HepG2 (cell line): ENCODE measurements at regions not wholly inside any gene's neighbourhood (a gene's known extent, or its start where the extent isn't known, plus 50 kb on each side); places are given as distances from the start of the nearest gene placed in this dataset.

ENCODE experiments used
- ATAC-seq: fragments of 200-7000 bp; cut with Tn5 transposase; 3 replicates; pipeline ENCODE4 v1.9.1; 2020; ENCODE audit warnings: mild to moderate bottlenecking, moderate library complexity
- BruUV-seq: library from RNA; stranded (reverse); fragments of 400-500 nt; replicated peaks from 2 replicates; lab custom pipeline; 2021; lab: Mats Ljungman, UMichigan
- CTCF ChIA-PET: fragments of 300-600 bp; formaldehyde crosslinking; extraction: SDS; loops from one replicate; lab custom pipeline; 2021; ENCODE audit warnings: low total read pairs, inconsistent platforms, low intra/inter-chr PET ratio; lab: Yijun Ruan, JAX
- POLR2A ChIA-PET: fragments of 350-600 bp; sonication (Branson Sonifier 250); formaldehyde crosslinking; loops from one replicate; lab custom pipeline; 2020; ENCODE audit warnings: antibody characterized with exemption, inconsistent platforms; lab: Yijun Ruan, JAX
- DNase-seq: peaks from one replicate; pipeline ENCODE4 v3.0.0-alpha.2; 2015; ENCODE audit warnings: low spot score
- FAIRE-seq: peaks from 3 replicates; lab custom pipeline; 2011; peaks lifted over from hg19 to GRCh38; lab: Jason Lieb, UNC
- H2AFZ ChIP-seq: one replicate; pipeline ENCODE4 v1.6.1; 2011; ENCODE audit warnings: low read length, inconsistent platforms
- H3K27ac ChIP-seq: fragments of 300-600 bp; 3 replicates; pipeline ENCODE4 v1.8.0; 2011; ENCODE audit warnings: mixed run types, mild to moderate bottlenecking, mixed read lengths, low read length, inconsistent platforms; ENCODE audit not compliant: insufficient read depth; ENCODE audit errors: extremely low read length
- H3K27me3 ChIP-seq, 2 experiments: fragments of 200-600 bp in 1 of 2; 2 replicates in 1 of 2; 3 replicates in 1 of 2; pipeline versions ENCODE4 v1.6.0 to v1.8.0; 2011; ENCODE audit warnings: low read length in 2 of 2, mild to moderate bottlenecking in 2 of 2, moderate library complexity in 2 of 2, inconsistent platforms in 1 of 2; ENCODE audit not compliant: insufficient read depth in 2 of 2, control insufficient read depth in 1 of 2
- H3K36me3 ChIP-seq, 2 experiments: fragments of 200-600 bp in 1 of 2; replicated peaks in 1 of 2; 2 replicates in 1 of 2; 3 replicates in 1 of 2; pipeline versions ENCODE4 v1.5.1 to v1.8.0; 2011; ENCODE audit warnings: low read length in 2 of 2, inconsistent platforms in 1 of 2; ENCODE audit not compliant: insufficient read depth in 2 of 2, control insufficient read depth in 1 of 2
- H3K4me1 ChIP-seq: 2 replicates; pipeline ENCODE4 v1.5.1; 2012; ENCODE audit warnings: low read length, inconsistent platforms; ENCODE audit not compliant: insufficient read depth
- H3K4me2 ChIP-seq: 2 replicates; pipeline ENCODE4 v1.6.0; 2011; ENCODE audit warnings: low read depth, low read length, inconsistent platforms
- H3K4me3 ChIP-seq, 3 experiments: fragments of 200-600 bp in 1 of 3; sonication (generic), shearing (Covaris generic) in 1 of 3; replicated peaks in 1 of 3; 2 replicates each; pipeline ENCODE4 v1.5.1; 2011 to 2016; ENCODE audit warnings: low read length in 3 of 3, inconsistent platforms in 2 of 3, low read depth in 2 of 3, mild to moderate bottlenecking in 2 of 3, control low read depth in 1 of 3, mixed read lengths in 1 of 3; ENCODE audit not compliant: insufficient read depth in 1 of 3
- H3K79me2 ChIP-seq: one replicate; pipeline ENCODE4 v1.6.1; 2011; ENCODE audit warnings: low read length, inconsistent platforms; ENCODE audit not compliant: insufficient read depth
- H3K9ac ChIP-seq: 2 replicates; pipeline ENCODE4 v1.6.0; 2011; ENCODE audit warnings: mild to moderate bottlenecking, low read depth, low read length, inconsistent platforms; ENCODE audit not compliant: insufficient read depth
- H3K9me3 ChIP-seq: 2 replicates; pipeline ENCODE4 v1.5.1; 2012; ENCODE audit warnings: mild to moderate bottlenecking, low read length
- H4K20me1 ChIP-seq: 2 replicates; pipeline ENCODE4 v1.6.0; 2011; ENCODE audit warnings: inconsistent platforms, mild to moderate bottlenecking, low read length, moderate library complexity; ENCODE audit not compliant: insufficient read depth
- ATRX ChIP-seq: sonication (generic); formaldehyde crosslinking; IDR thresholded peaks from 2 replicates; pipeline ENCODE4 v1.4.0; 2020; ENCODE audit warnings: missing genetic modification reagents, borderline replicate concordance
- CBX2 ChIP-seq, 2 experiments: fragments of 200-600 bp in 1 of 2; sonication (generic); formaldehyde crosslinking in 1 of 2; IDR thresholded peaks; 2 replicates each; pipeline versions ENCODE4 v1.7.0 to v1.8.1; 2018 to 2022; ENCODE audit warnings: low read depth in 2 of 2, low read length in 1 of 2, mild to moderate bottlenecking in 1 of 2, missing genetic modification reagents in 1 of 2
- DPF2 ChIP-seq: sonication (generic); formaldehyde crosslinking; IDR thresholded peaks from 2 replicates; pipeline ENCODE4 v1.4.0; 2020; ENCODE audit warnings: mild to moderate bottlenecking, low read depth, missing genetic modification reagents, borderline replicate concordance
- FOSL1 ChIP-seq: sonication (generic); formaldehyde crosslinking; IDR thresholded peaks from 2 replicates; pipeline ENCODE4 v1.9.0; 2021; ENCODE audit warnings: missing genetic modification reagents, borderline replicate concordance
- KLF15 ChIP-seq: sonication (generic); formaldehyde crosslinking; IDR thresholded peaks from 2 replicates; pipeline ENCODE4 v1.8.1; 2023; ENCODE audit warnings: borderline replicate concordance, mild to moderate bottlenecking, inconsistent platforms, missing genetic modification reagents, mixed read lengths
- MAZ ChIP-seq, 2 experiments: sonication (generic) in 1 of 2; formaldehyde crosslinking in 1 of 2; IDR thresholded peaks; 2 replicates each; pipeline versions ENCODE4 v1.5.0 to v1.6.1; 2012 to 2020; ENCODE audit warnings: low read depth in 2 of 2, mild to moderate bottlenecking in 2 of 2, borderline replicate concordance in 1 of 2, improper control_type of control experiment in 1 of 2, low read length in 1 of 2, missing genetic modification reagents in 1 of 2, moderate library complexity in 1 of 2
- NFIB ChIP-seq: sonication (generic); formaldehyde crosslinking; IDR thresholded peaks from 2 replicates; pipeline ENCODE4 v1.9.0; 2021; ENCODE audit warnings: missing genetic modification reagents, mild to moderate bottlenecking, borderline replicate concordance
- PAF1 ChIP-seq: IDR thresholded peaks from 2 replicates; pipeline ENCODE4 v1.6.1; 2016; ENCODE audit warnings: missing genetic modification reagents, missing compliant biosample characterization
- RFX5 ChIP-seq: IDR thresholded peaks from 2 replicates; pipeline ENCODE4 v1.6.1; 2011; ENCODE audit warnings: low read depth, low read length, improper control_type of control experiment
- SALL2 ChIP-seq: sonication (generic); formaldehyde crosslinking; IDR thresholded peaks from 2 replicates; pipeline ENCODE4 v1.8.1; 2023; ENCODE audit warnings: mild to moderate bottlenecking, missing genetic modification reagents, inconsistent platforms
- SIN3A ChIP-seq: IDR thresholded peaks from 2 replicates; pipeline ENCODE4 v1.6.1; 2011; ENCODE audit warnings: low read depth, mild to moderate bottlenecking, control low read depth, low read length, borderline replicate concordance
- SIX1 ChIP-seq: sonication (generic); formaldehyde crosslinking; IDR thresholded peaks from 2 replicates; pipeline ENCODE4 v1.4.0; 2020; ENCODE audit warnings: missing genetic modification reagents, borderline replicate concordance
- ZBTB7A ChIP-seq: sonication (generic); formaldehyde crosslinking; IDR thresholded peaks from 2 replicates; pipeline ENCODE4 v1.8.0; 2022; ENCODE audit warnings: mild to moderate bottlenecking, missing genetic modification reagents
- ZBTB7B ChIP-seq: sonication (generic); formaldehyde crosslinking; IDR thresholded peaks from 2 replicates; pipeline ENCODE4 v1.4.0; 2020; ENCODE audit warnings: missing genetic modification reagents
- ZNF777 ChIP-seq: sonication (generic); formaldehyde crosslinking; IDR thresholded peaks from 2 replicates; pipeline ENCODE4 v1.4.0; 2020; ENCODE audit warnings: missing genetic modification reagents
- WGBS: methylation state at CpG from one replicate; pipeline ENCODE4 v1.1.6; 2017; ENCODE audit warnings: low lambda C conversion rate; 5-methylcytosine and 5-hydroxymethylcytosine counted together
- in situ Hi-C: cut with HindIII; loops from 2 replicates; pipeline ENCODE4 v1.10.0; 2017; ENCODE audit warnings: low pct_unique_long_range_greater_than_20kb; ENCODE audit not compliant: extremely low pct_ligation_motif_present
- intact Hi-C: fragments of 100-400 bp; cut with micrococcal nuclease; formaldehyde crosslinking; loops from one replicate; pipeline ENCODE4 v1.10.0; 2022; ENCODE audit not compliant: unreplicated experiment
- TF ChIP-seq, protein P1 (sequence below): sonication (generic); formaldehyde crosslinking; IDR thresholded peaks from 2 replicates; pipeline ENCODE4 v1.5.0; 2020; ENCODE audit warnings: mild to moderate bottlenecking, missing genetic modification reagents, moderate library complexity
- TF ChIP-seq, protein P2 (sequence below): sonication (generic); formaldehyde crosslinking; IDR thresholded peaks from 2 replicates; pipeline ENCODE4 v1.4.0; 2020; ENCODE audit warnings: missing genetic modification reagents, mild to moderate bottlenecking, borderline replicate concordance
- TF ChIP-seq, protein P3 (sequence below): sonication (generic); formaldehyde crosslinking; IDR thresholded peaks from 2 replicates; pipeline ENCODE4 v1.5.0; 2020; ENCODE audit warnings: missing genetic modification reagents, mild to moderate bottlenecking, borderline replicate concordance

- WGBS, result 30% methylated on average over 8 of the region's 9 CpGs
- FAIRE-seq (no peak), ATAC-seq (no peak), DNase-seq (no peak)
- no peak overlapping the region for H3K4me2 ChIP-seq
- ChIA-PET CTCF (no interaction called here), POLR2A (no interaction called here)
- H4K20me1 ChIP-seq, result no peaks in the 10 kb centered on the region
- H2AFZ ChIP-seq, result no peak overlapping the region
- no peaks in the 10 kb centered on the region for H3K9me3 ChIP-seq
- no peak overlapping the region for H3K9ac ChIP-seq
- H3K36me3 ChIP-seq, result no peaks in the 10 kb centered on the region
- no peaks in the 10 kb centered on the region for H3K79me2 ChIP-seq
- H3K27ac ChIP-seq, result no peak overlapping the region
- H3K4me1 ChIP-seq, result no peaks in the 10 kb centered on the region
- intact Hi-C loops, result no loop called here
- no peak overlapping the region for H3K4me3 ChIP-seq
- no TSS peak for BruUV-seq
- in situ Hi-C loops, result no loop called here
- peaks cover 2 to 24% of the 10 kb centered on the region in 2 experiments for H3K27me3 ChIP-seq
- no peak for TF ChIP-seq ATRX (CRISPR knock-in tag)
- TF ChIP-seq, protein P1, sequence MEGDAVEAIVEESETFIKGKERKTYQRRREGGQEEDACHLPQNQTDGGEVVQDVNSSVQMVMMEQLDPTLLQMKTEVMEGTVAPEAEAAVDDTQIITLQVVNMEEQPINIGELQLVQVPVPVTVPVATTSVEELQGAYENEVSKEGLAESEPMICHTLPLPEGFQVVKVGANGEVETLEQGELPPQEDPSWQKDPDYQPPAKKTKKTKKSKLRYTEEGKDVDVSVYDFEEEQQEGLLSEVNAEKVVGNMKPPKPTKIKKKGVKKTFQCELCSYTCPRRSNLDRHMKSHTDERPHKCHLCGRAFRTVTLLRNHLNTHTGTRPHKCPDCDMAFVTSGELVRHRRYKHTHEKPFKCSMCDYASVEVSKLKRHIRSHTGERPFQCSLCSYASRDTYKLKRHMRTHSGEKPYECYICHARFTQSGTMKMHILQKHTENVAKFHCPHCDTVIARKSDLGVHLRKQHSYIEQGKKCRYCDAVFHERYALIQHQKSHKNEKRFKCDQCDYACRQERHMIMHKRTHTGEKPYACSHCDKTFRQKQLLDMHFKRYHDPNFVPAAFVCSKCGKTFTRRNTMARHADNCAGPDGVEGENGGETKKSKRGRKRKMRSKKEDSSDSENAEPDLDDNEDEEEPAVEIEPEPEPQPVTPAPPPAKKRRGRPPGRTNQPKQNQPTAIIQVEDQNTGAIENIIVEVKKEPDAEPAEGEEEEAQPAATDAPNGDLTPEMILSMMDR (CRISPR knock-in tag), result no peak
- no peak for TF ChIP-seq NFIB
- no peak for TF ChIP-seq SIX1 (CRISPR knock-in tag)
- no peak for TF ChIP-seq CBX2 (IDR thresholded peaks at IDR 0.05; ENCODE audit: low read depth, low read length)
- TF ChIP-seq CBX2 (CRISPR knock-in tag; IDR thresholded peaks at IDR 0.05; ENCODE audit: low read depth), result no peak
- TF ChIP-seq DPF2, result no peak
- TF ChIP-seq SIN3A, result no peak
- TF ChIP-seq ZBTB7A (CRISPR knock-in tag), result no peak
- TF ChIP-seq RFX5, result no peak
- TF ChIP-seq ZNF777, result no peak
- TF ChIP-seq KLF15, result no peak
- TF ChIP-seq SALL2, result no peak
- no peak for TF ChIP-seq ZBTB7B (CRISPR knock-in tag)
- TF ChIP-seq PAF1, result no peak
- no peak for TF ChIP-seq MAZ (IDR thresholded peaks at IDR 0.05; ENCODE audit: borderline replicate concordance, low read depth, low read length)
- TF ChIP-seq MAZ (CRISPR knock-in tag; IDR thresholded peaks at IDR 0.05; ENCODE audit: low read depth), result no peak
- TF ChIP-seq, protein P2, sequence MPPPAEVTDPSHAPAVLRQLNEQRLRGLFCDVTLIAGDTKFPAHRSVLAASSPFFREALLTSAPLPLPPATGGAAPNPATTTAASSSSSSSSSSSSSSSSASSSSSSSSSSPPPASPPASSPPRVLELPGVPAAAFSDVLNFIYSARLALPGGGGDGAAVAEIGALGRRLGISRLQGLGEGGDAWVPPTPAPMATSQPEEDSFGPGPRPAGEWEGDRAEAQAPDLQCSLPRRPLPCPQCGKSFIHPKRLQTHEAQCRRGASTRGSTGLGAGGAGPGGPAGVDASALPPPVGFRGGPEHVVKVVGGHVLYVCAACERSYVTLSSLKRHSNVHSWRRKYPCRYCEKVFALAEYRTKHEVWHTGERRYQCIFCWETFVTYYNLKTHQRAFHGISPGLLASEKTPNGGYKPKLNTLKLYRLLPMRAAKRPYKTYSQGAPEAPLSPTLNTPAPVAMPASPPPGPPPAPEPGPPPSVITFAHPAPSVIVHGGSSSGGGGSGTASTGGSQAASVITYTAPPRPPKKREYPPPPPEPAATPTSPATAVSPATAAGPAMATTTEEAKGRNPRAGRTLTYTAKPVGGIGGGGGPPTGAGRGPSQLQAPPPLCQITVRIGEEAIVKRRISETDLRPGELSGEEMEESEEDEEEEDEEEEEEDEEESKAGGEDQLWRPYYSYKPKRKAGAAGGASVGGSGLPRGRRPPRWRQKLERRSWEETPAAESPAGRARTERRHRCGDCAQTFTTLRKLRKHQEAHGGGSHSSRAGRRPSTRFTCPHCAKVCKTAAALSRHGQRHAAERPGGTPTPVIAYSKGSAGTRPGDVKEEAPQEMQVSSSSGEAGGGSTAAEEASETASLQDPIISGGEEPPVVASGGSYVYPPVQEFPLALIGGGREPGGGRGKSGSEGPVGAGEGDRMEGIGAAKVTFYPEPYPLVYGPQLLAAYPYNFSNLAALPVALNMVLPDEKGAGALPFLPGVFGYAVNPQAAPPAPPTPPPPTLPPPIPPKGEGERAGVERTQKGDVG, result no peak
- TF ChIP-seq FOSL1, result no peak
- TF ChIP-seq, protein P3, sequence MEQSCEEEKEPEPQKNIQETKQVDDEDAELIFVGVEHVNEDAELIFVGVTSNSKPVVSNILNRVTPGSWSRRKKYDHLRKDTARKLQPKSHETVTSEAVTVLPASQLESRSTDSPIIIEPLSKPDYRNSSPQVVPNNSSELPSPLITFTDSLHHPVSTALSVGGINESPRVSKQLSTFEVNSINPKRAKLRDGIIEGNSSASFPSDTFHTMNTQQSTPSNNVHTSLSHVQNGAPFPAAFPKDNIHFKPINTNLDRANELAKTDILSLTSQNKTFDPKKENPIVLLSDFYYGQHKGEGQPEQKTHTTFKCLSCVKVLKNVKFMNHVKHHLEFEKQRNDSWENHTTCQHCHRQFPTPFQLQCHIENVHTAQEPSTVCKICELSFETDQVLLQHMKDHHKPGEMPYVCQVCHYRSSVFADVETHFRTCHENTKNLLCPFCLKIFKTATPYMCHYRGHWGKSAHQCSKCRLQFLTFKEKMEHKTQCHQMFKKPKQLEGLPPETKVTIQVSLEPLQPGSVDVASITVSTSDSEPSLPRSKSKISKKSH (CRISPR knock-in tag), result no peak
Measured at GRCh38 chr10:43969506-43969905, 320.8 kb upstream of the ZNF32 start.
